GM23248 (cell line): ENCODE measurements at regions not wholly inside any gene's neighbourhood (a gene's known extent, or its start where the extent isn't known, plus 50 kb on each side); places are given as distances from the start of the nearest gene placed in this dataset.

Experiments used
- EZH2 ChIP-seq: fragments of 200-600 bp; sonication (generic); IDR thresholded peaks from 2 replicates; pipeline ENCODE4 v1.6.1; 2018; ENCODE audit warnings: antibody characterized with exemption, mild to moderate bottlenecking; ENCODE audit not compliant: insufficient read depth, poor library complexity, severe bottlenecking
- EZH2phosphoT487 ChIP-seq: fragments of 200-600 bp; sonication (generic); IDR thresholded peaks from 2 replicates; pipeline ENCODE4 v1.6.1; 2018; ENCODE audit warnings: antibody characterized with exemption, moderate library complexity, mild to moderate bottlenecking, low read depth; ENCODE audit not compliant: insufficient read depth

DNA sequence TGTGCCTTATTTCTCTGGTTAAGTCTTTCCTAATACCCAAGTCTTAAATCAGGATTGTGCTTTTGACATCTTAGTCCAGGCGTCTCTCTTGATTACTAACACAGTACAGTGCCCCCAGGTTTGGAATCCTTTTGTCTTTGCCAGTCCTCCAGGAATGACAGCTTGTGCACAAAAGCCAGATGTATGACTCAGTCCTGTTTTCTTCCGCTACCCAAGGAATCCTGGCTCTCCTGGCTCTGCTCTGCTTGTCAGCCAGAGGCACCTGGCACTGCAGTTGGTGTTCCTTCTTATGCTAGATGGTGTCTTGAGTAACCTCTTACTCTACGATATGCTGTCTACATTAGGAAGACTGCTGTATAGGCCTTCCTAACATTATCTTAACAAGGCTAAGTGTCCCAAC lies 728.2 kb upstream of the NECTIN3 start:
- TF ChIP-seq EZH2phosphoT487 (no peak), EZH2 (no peak)
